ENCODE measurements at regions not wholly inside any gene's neighbourhood (a gene's known extent, or its start where the extent isn't known, plus 50 kb on each side); places are given as distances from the start of the nearest gene placed in this dataset.
"Not testable (repeated sequence)": the region's sequence is repeated elsewhere in the genome, so short reads cannot be mapped to it uniquely, and the experiment has no call there.

- not testable (repeated sequence) for H3K27ac ChIP-seq (ENCODE audit: low read depth in 2 of 2, low read length in 1 of 2); H3K4me3 ChIP-seq (ENCODE audit: low read depth in 1 of 2, low read length in 2 of 2)
- 57 to 58% methylated on average over 10 of the region's 10 CpGs for WGBS, 2 donors
Observed at GRCh38 chr14:106004937-106005795, 478.8 kb downstream of the TMEM121 start.

DNA sequence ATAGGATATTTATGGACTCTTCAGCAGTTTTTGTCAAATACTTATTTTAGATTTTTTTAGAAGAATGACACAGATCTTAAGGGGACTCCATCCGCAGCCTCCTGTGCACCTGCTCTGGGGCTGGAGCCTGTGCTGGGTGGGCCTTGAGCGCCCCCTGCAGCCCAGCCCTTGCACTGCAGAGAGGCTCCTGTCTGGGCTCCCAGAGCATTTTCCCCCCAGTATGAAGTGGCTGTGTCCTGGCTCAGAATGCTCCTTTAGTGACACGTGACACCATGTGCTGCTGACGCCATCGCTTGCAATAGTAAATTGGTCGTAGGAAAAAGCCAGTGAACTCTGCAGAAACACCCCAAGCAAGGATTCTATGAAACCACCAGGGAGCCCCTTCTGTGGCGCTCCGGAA is 479.7 kb downstream of the TMEM121 start:
- WGBS, 2 donors = 46 to 51% methylated on average over 8 of the region's 8 CpGs
- H3K36me3 ChIP-seq (ENCODE audit: control insufficient read depth in 2 of 2, insufficient read depth in 2 of 2, low read length in 1 of 2); H3K27me3 ChIP-seq (ENCODE audit: control insufficient read depth in 1 of 2, insufficient read depth in 2 of 2, low read length in 2 of 2); H3K4me3 ChIP-seq (ENCODE audit: low read depth in 1 of 2, low read length in 2 of 2); H3K9me3 ChIP-seq (ENCODE audit: control insufficient read depth in 2 of 2, insufficient read depth in 1 of 2, low read depth in 1 of 2, low read length in 1 of 2); H3K27ac ChIP-seq (ENCODE audit: low read depth in 2 of 2, low read length in 1 of 2); H3K4me1 ChIP-seq (ENCODE audit: control insufficient read depth in 2 of 2, insufficient read depth in 2 of 2, low read length in 1 of 2): not testable (repeated sequence)

More at GRCh38 chr14:106004937-106005795, 478.8 kb downstream of the TMEM121 start:
- not testable (repeated sequence) for H3K9me3 ChIP-seq (ENCODE audit: control insufficient read depth in 2 of 2, insufficient read depth in 1 of 2, low read depth in 1 of 2, low read length in 1 of 2); H3K27me3 ChIP-seq (ENCODE audit: control insufficient read depth in 1 of 2, insufficient read depth in 2 of 2, low read length in 2 of 2); H3K36me3 ChIP-seq (ENCODE audit: control insufficient read depth in 2 of 2, insufficient read depth in 2 of 2, low read length in 1 of 2); H3K4me1 ChIP-seq (ENCODE audit: control insufficient read depth in 2 of 2, insufficient read depth in 2 of 2, low read length in 1 of 2)

DNA sequence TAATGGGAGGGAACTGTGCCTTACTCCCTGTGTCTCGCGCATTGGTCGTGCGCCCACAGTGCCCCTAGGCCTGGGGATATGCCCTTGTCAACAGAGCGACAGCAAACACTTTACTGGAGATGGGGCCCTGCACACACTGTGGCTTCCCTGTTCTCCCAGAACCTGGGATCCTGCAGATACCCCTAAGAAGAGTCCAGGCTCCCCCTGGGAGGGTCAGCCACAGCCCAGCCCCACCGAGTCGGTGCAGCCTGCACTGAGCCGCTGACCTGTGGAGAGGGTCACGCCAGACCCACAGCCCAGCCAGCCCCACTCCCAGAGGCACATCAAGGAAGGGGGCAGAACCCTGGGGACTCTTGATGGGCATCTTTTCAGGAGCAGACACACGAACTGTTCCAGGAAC is 480.3 kb downstream of the TMEM121 start:
- H3K4me1 ChIP-seq (ENCODE audit: control insufficient read depth in 2 of 2, insufficient read depth in 2 of 2, low read length in 1 of 2); H3K27me3 ChIP-seq (ENCODE audit: control insufficient read depth in 1 of 2, insufficient read depth in 2 of 2, low read length in 2 of 2); H3K4me3 ChIP-seq (ENCODE audit: low read depth in 1 of 2, low read length in 2 of 2); H3K27ac ChIP-seq (ENCODE audit: low read depth in 2 of 2, low read length in 1 of 2); H3K9me3 ChIP-seq (ENCODE audit: control insufficient read depth in 2 of 2, insufficient read depth in 1 of 2, low read depth in 1 of 2, low read length in 1 of 2); H3K36me3 ChIP-seq (ENCODE audit: control insufficient read depth in 2 of 2, insufficient read depth in 2 of 2, low read length in 1 of 2): not testable (repeated sequence)
- 82 to 84% methylated on average over 10 of the region's 10 CpGs for WGBS, 2 donors

DNA sequence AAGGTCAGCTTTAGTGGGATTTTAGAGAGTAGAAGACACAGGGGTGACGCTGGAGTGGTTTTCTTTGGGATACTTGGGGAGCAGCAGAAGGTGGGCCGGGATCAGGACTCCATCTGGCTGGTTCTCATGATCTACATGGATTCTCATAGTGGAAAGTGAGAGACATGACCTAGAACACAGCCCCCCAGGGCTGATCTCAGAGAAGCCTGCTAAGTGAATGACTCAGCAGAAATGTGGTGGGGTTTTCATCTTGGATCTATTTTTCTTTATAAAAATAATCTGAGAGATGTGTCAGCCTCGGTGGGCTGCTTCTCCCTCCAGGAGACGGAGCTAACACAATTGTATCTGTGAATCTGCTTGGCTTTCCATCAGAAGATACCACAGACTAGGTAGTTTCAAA is 484.4 kb downstream of the TMEM121 start:
- Histone ChIP-seq H3K4me1 (ENCODE audit: control insufficient read depth in 2 of 2, insufficient read depth in 2 of 2, low read length in 1 of 2) (no peaks in the 10 kb centered on the region), H3K36me3 (ENCODE audit: control insufficient read depth in 2 of 2, insufficient read depth in 2 of 2, low read length in 1 of 2) (no peaks in the 10 kb centered on the region), H3K27ac (ENCODE audit: low read depth in 2 of 2, low read length in 1 of 2) (no peak overlapping the region), H3K9me3 (ENCODE audit: control insufficient read depth in 2 of 2, insufficient read depth in 1 of 2, low read depth in 1 of 2, low read length in 1 of 2) (no peaks in the 10 kb centered on the region), H3K4me3 (ENCODE audit: low read depth in 1 of 2, low read length in 2 of 2) (no peak overlapping the region), H3K27me3 (ENCODE audit: control insufficient read depth in 1 of 2, insufficient read depth in 2 of 2, low read length in 2 of 2) (no peaks in the 10 kb centered on the region)
- WGBS, 2 donors = 50 to 57% methylated on average over 4 of the region's 4 CpGs

- not testable (repeated sequence) for H3K4me3 ChIP-seq (ENCODE audit: low read depth in 1 of 2, low read length in 2 of 2); H3K9me3 ChIP-seq (ENCODE audit: control insufficient read depth in 2 of 2, insufficient read depth in 1 of 2, low read depth in 1 of 2, low read length in 1 of 2); H3K4me1 ChIP-seq (ENCODE audit: control insufficient read depth in 2 of 2, insufficient read depth in 2 of 2, low read length in 1 of 2); H3K36me3 ChIP-seq (ENCODE audit: control insufficient read depth in 2 of 2, insufficient read depth in 2 of 2, low read length in 1 of 2); H3K27ac ChIP-seq (ENCODE audit: low read depth in 2 of 2, low read length in 1 of 2); H3K27me3 ChIP-seq (ENCODE audit: control insufficient read depth in 1 of 2, insufficient read depth in 2 of 2, low read length in 2 of 2)
- WGBS, 2 donors = 38 to 47% methylated on average over 15 to 22 of the region's 22 CpGs
Observed at GRCh38 chr14:106011631-106012360, 485.4 kb downstream of the TMEM121 start.

- not testable (repeated sequence) for H3K27ac ChIP-seq (ENCODE audit: low read depth in 2 of 2, low read length in 1 of 2); H3K9me3 ChIP-seq (ENCODE audit: control insufficient read depth in 2 of 2, insufficient read depth in 1 of 2, low read depth in 1 of 2, low read length in 1 of 2); H3K27me3 ChIP-seq (ENCODE audit: control insufficient read depth in 1 of 2, insufficient read depth in 2 of 2, low read length in 2 of 2); H3K36me3 ChIP-seq (ENCODE audit: control insufficient read depth in 2 of 2, insufficient read depth in 2 of 2, low read length in 1 of 2); H3K4me1 ChIP-seq (ENCODE audit: control insufficient read depth in 2 of 2, insufficient read depth in 2 of 2, low read length in 1 of 2); H3K4me3 ChIP-seq (ENCODE audit: low read depth in 1 of 2, low read length in 2 of 2)
- WGBS, 2 donors = 63 to 76% methylated on average over 3 of the region's 3 CpGs
Observed at GRCh38 chr14:106012361-106012725, 486.0 kb downstream of the TMEM121 start.

DNA sequence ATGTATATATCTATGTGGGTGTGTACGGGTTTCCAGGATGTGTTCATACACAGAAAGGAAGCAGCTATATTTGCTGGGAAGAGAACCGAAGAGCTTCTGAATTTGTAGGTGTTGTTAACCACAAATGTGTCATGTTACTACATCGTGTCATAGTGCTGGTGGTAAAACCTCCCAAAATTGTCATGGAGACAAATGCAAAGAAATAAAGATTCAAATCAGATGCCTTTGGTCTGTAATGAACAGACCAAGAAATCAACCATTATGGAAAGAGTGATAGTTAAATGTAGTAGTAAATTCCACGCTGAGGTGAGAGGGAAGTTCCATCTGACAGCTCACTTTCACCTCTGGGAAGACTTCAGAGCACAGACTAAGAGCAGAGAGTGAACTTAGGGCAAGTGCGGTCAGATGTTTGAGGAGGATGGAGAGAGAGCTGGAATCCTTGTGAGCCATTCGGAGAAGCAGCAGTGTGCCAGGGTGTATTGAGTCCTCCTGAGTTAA is 487.5 kb downstream of the TMEM121 start:
- Histone ChIP-seq H3K4me3 (ENCODE audit: low read depth in 1 of 2, low read length in 2 of 2) (no peak overlapping the region), H3K4me1 (ENCODE audit: control insufficient read depth in 2 of 2, insufficient read depth in 2 of 2, low read length in 1 of 2) (no peaks in the 10 kb centered on the region), H3K36me3 (ENCODE audit: control insufficient read depth in 2 of 2, insufficient read depth in 2 of 2, low read length in 1 of 2) (no peaks in the 10 kb centered on the region), H3K27me3 (ENCODE audit: control insufficient read depth in 1 of 2, insufficient read depth in 2 of 2, low read length in 2 of 2) (no peaks in the 10 kb centered on the region), H3K9me3 (ENCODE audit: control insufficient read depth in 2 of 2, insufficient read depth in 1 of 2, low read depth in 1 of 2, low read length in 1 of 2) (no peaks in the 10 kb centered on the region), H3K27ac (ENCODE audit: low read depth in 2 of 2, low read length in 1 of 2) (no peak overlapping the region)
- WGBS, 2 donors = 59 to 67% methylated on average over 6 of the region's 6 CpGs

DNA sequence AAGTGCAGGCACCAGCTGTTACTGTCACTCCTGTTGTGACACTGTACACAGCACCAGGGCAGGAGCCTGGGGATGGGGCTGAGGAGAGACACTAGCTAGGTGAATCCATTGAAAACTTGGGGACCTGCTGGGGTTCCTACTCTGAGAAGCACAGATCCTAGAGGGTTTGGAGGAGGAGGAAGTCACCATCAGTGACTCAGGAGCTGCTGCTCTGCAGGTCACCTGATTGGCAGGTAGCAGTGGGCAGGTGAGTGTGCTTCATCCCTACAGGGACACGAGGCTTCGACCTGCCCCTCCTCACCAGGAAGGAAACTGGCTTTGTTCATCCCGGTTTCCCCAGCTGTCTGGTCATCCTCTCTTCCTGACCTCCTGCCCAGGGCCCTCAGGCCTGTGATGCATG is 491.6 kb downstream of the TMEM121 start:
- not testable (repeated sequence) for H3K27me3 ChIP-seq (ENCODE audit: control insufficient read depth in 1 of 2, insufficient read depth in 2 of 2, low read length in 2 of 2); H3K4me1 ChIP-seq (ENCODE audit: control insufficient read depth in 2 of 2, insufficient read depth in 2 of 2, low read length in 1 of 2); H3K36me3 ChIP-seq (ENCODE audit: control insufficient read depth in 2 of 2, insufficient read depth in 2 of 2, low read length in 1 of 2); H3K4me3 ChIP-seq (ENCODE audit: low read depth in 1 of 2, low read length in 2 of 2); H3K9me3 ChIP-seq (ENCODE audit: control insufficient read depth in 2 of 2, insufficient read depth in 1 of 2, low read depth in 1 of 2, low read length in 1 of 2); H3K27ac ChIP-seq (ENCODE audit: low read depth in 2 of 2, low read length in 1 of 2)
- 43 to 53% methylated on average over 3 of the region's 3 CpGs for WGBS, 2 donors

GRCh38 chr14:106021832-106022231 is 495.4 kb downstream of the TMEM121 start:
- 66% methylated on average over 3 of the region's 3 CpGs for WGBS, 2 donors
- no peaks in the 10 kb centered on the region for H3K27me3 ChIP-seq (ENCODE audit: control insufficient read depth in 1 of 2, insufficient read depth in 2 of 2, low read length in 2 of 2)
- H3K36me3 ChIP-seq (ENCODE audit: control insufficient read depth in 2 of 2, insufficient read depth in 2 of 2, low read length in 1 of 2) = no peaks in the 10 kb centered on the region
- no peaks in the 10 kb centered on the region for H3K4me1 ChIP-seq (ENCODE audit: control insufficient read depth in 2 of 2, insufficient read depth in 2 of 2, low read length in 1 of 2)
- H3K27ac ChIP-seq (ENCODE audit: low read depth in 2 of 2, low read length in 1 of 2) = no peak overlapping the region
- no peak overlapping the region for H3K4me3 ChIP-seq (ENCODE audit: low read depth in 1 of 2, low read length in 2 of 2)
- H3K9me3 ChIP-seq (ENCODE audit: control insufficient read depth in 2 of 2, insufficient read depth in 1 of 2, low read depth in 1 of 2, low read length in 1 of 2) = peaks cover 0 to 4% of the 10 kb centered on the region in 2 donors

- H3K27me3 ChIP-seq (ENCODE audit: control insufficient read depth in 1 of 2, insufficient read depth in 2 of 2, low read length in 2 of 2); H3K36me3 ChIP-seq (ENCODE audit: control insufficient read depth in 2 of 2, insufficient read depth in 2 of 2, low read length in 1 of 2); H3K27ac ChIP-seq (ENCODE audit: low read depth in 2 of 2, low read length in 1 of 2); H3K4me3 ChIP-seq (ENCODE audit: low read depth in 1 of 2, low read length in 2 of 2); H3K4me1 ChIP-seq (ENCODE audit: control insufficient read depth in 2 of 2, insufficient read depth in 2 of 2, low read length in 1 of 2); H3K9me3 ChIP-seq (ENCODE audit: control insufficient read depth in 2 of 2, insufficient read depth in 1 of 2, low read depth in 1 of 2, low read length in 1 of 2): not testable (repeated sequence)
- 34 to 36% methylated on average over 5 of the region's 5 CpGs for WGBS, 2 donors
Observed at GRCh38 chr14:106022648-106023047, 496.3 kb downstream of the TMEM121 start.
